ENCODE measurements at regions not wholly inside any gene's neighbourhood (a gene's known extent, or its start where the extent isn't known, plus 50 kb on each side); places are given as distances from the start of the nearest gene placed in this dataset.

DNA sequence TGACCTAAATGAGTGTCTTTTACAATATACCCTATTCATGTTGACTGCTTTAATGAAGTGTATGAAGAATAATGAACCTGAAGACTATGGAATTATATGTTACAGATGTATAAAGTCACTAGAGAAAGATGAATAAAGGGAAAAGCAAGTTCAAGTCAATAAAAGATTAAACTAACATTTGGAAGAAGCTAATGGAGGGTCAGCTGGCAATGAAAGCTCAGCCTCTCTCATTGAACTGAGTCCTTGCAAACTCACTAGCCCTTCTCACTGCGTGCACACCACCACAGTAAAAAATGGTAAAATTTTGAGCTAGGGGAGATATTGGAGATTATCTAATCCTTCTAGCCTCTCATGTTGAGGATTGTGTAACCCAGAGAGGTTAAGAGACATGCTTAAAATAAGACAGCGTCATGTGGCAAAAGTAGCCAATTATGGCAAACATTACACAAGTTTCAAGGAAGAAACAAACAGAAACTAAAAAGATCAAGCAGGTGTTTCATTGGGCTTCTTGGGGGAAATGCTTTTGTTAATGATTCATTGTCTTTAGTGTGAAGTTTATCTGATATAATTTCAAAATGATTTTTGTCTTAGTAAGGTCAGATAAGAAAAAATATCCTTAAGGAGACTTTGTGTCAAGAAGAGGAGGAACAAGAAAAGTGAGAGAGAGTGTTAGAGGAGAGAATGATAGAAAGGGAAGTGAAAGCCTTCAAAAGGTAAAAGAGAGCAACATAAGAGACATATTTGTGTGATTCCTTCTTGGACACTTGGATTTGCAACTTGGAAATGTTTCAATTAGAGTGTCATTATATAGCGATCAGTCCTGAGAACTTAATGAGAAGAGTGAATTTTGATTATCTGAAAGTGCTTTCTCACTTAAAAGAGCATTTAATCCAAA lies 893.7 kb upstream of the FAM98A start:
- TF ChIP-seq, protein P1, sequence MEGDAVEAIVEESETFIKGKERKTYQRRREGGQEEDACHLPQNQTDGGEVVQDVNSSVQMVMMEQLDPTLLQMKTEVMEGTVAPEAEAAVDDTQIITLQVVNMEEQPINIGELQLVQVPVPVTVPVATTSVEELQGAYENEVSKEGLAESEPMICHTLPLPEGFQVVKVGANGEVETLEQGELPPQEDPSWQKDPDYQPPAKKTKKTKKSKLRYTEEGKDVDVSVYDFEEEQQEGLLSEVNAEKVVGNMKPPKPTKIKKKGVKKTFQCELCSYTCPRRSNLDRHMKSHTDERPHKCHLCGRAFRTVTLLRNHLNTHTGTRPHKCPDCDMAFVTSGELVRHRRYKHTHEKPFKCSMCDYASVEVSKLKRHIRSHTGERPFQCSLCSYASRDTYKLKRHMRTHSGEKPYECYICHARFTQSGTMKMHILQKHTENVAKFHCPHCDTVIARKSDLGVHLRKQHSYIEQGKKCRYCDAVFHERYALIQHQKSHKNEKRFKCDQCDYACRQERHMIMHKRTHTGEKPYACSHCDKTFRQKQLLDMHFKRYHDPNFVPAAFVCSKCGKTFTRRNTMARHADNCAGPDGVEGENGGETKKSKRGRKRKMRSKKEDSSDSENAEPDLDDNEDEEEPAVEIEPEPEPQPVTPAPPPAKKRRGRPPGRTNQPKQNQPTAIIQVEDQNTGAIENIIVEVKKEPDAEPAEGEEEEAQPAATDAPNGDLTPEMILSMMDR (IDR thresholded peaks at IDR 0.05): no peak
- POLR2A ChIA-PET: no interaction called here
- DNase-seq (no peak), ATAC-seq (ENCODE audit: poor library complexity) (no peak)
- Histone ChIP-seq H3K9me3 (ENCODE audit: control insufficient read depth in 1 of 2, insufficient read depth in 1 of 2, low read length in 2 of 2) (no peaks in the 10 kb centered on the region), H3K4me1 (ENCODE audit: insufficient read depth, low read length) (no peaks in the 10 kb centered on the region), H3K27ac (ENCODE audit: low read depth in 1 of 2, low read length in 2 of 2) (no peak overlapping the region), H3K4me3 (ENCODE audit: low read length) (no peak overlapping the region), H3K36me3 (ENCODE audit: insufficient read depth, low read length) (no peaks in the 10 kb centered on the region), H3K27me3 (ENCODE audit: control insufficient read depth in 1 of 2, insufficient read depth in 2 of 2, low read length in 2 of 2) (no peaks in the 10 kb centered on the region)
- H3K36me3 Mint-ChIP-seq (ENCODE audit: low read depth): no peaks in the 10 kb centered on the region
- H3K27ac Mint-ChIP-seq: no peak overlapping the region
- intact Hi-C loops (cut with DNase I, micrococcal nuclease): no loop called here
- no peaks in the 10 kb centered on the region for H3K27me3 Mint-ChIP-seq
- peaks cover 4% of the 10 kb centered on the region for H3K9me3 Mint-ChIP-seq
- CTCF ChIA-PET: no interaction called here
- no peak overlapping the region for H3K4me3 Mint-ChIP-seq
- no peaks in the 10 kb centered on the region for H3K4me1 Mint-ChIP-seq (ENCODE audit: low read depth)

- intact Hi-C loops (cut with DNase I, micrococcal nuclease): no loop called here
- ChIA-PET POLR2A (no interaction called here), CTCF (no interaction called here)
- H3K36me3 ChIP-seq (ENCODE audit: insufficient read depth, low read length): no peaks in the 10 kb centered on the region
- TF ChIP-seq, protein P1 (IDR thresholded peaks at IDR 0.05): no peak
- H3K4me1 ChIP-seq (ENCODE audit: insufficient read depth, low read length): no peaks in the 10 kb centered on the region
- no peak overlapping the region for H3K27ac ChIP-seq (ENCODE audit: low read depth in 1 of 2, low read length in 2 of 2)
- no peak overlapping the region for H3K4me3 ChIP-seq (ENCODE audit: low read length)
- no peak for DNase-seq
- Mint-ChIP-seq H3K27ac (no peak overlapping the region), H3K4me1 (ENCODE audit: low read depth) (no peaks in the 10 kb centered on the region), H3K36me3 (ENCODE audit: low read depth) (no peaks in the 10 kb centered on the region), H3K4me3 (no peak overlapping the region), H3K9me3 (peaks cover 4% of the 10 kb centered on the region), H3K27me3 (no peaks in the 10 kb centered on the region)
- no peaks in the 10 kb centered on the region for H3K9me3 ChIP-seq (ENCODE audit: control insufficient read depth in 1 of 2, insufficient read depth in 1 of 2, low read length in 2 of 2)
- H3K27me3 ChIP-seq (ENCODE audit: control insufficient read depth in 1 of 2, insufficient read depth in 2 of 2, low read length in 2 of 2): no peaks in the 10 kb centered on the region
- ATAC-seq (ENCODE audit: poor library complexity): no peak
These were observed 887.9 kb upstream of the FAM98A start for GRCh38 chr2:34486965-34487364.

GRCh38 chr2:34481542-34481941 lies 882.4 kb upstream of the FAM98A start:
- no peak for DNase-seq
- TF ChIP-seq, protein P1 (IDR thresholded peaks at IDR 0.05): no peak
- POLR2A ChIA-PET: no interaction called here
- no peak overlapping the region for H3K27ac ChIP-seq (ENCODE audit: low read depth in 1 of 2, low read length in 2 of 2)
- Mint-ChIP-seq H3K27ac (no peak overlapping the region), H3K4me1 (ENCODE audit: low read depth) (no peaks in the 10 kb centered on the region), H3K9me3 (peaks cover 3% of the 10 kb centered on the region), H3K4me3 (no peak overlapping the region), H3K36me3 (ENCODE audit: low read depth) (no peaks in the 10 kb centered on the region), H3K27me3 (no peaks in the 10 kb centered on the region)
- no peak overlapping the region for H3K4me3 ChIP-seq (ENCODE audit: low read length)
- H3K4me1 ChIP-seq (ENCODE audit: insufficient read depth, low read length): no peaks in the 10 kb centered on the region
- H3K27me3 ChIP-seq (ENCODE audit: control insufficient read depth in 1 of 2, insufficient read depth in 2 of 2, low read length in 2 of 2): no peaks in the 10 kb centered on the region
- intact Hi-C loops (cut with DNase I, micrococcal nuclease): no loop called here
- ATAC-seq (ENCODE audit: poor library complexity): no peak
- CTCF ChIA-PET: no interaction called here
- no peaks in the 10 kb centered on the region for H3K36me3 ChIP-seq (ENCODE audit: insufficient read depth, low read length)
- H3K9me3 ChIP-seq (ENCODE audit: control insufficient read depth in 1 of 2, insufficient read depth in 1 of 2, low read length in 2 of 2): no peaks in the 10 kb centered on the region

All from CD4-positive, alpha-beta T cell (primary cell).